Liver (tissue), 8 donors: ENCODE measurements at regions not wholly inside any gene's neighbourhood (a gene's known extent, or its start where the extent isn't known, plus 50 kb on each side); places are given as distances from the start of the nearest gene placed in this dataset.

Source experiments
- DNase-seq: peaks from one replicate; pipeline ENCODE4 v3.0.0-alpha.2; 2017; ENCODE audit warnings: low spot score
- H3K27ac ChIP-seq, 2 donors: one replicate each; pipeline ENCODE4 v1.7.0; 2013; ENCODE audit warnings: inconsistent platforms in 2 of 2, low read length in 2 of 2, control low read depth in 1 of 2, low read depth in 1 of 2, mild to moderate bottlenecking in 1 of 2
- H3K27me3 ChIP-seq, 4 donors: one replicate each; pipeline versions ENCODE4 v1.6.1 to v1.7.0; 2013; ENCODE audit warnings: low read length in 3 of 4, inconsistent platforms in 1 of 4, mild to moderate bottlenecking in 1 of 4, moderate library complexity in 1 of 4; ENCODE audit not compliant: control insufficient read depth in 4 of 4, insufficient read depth in 4 of 4
- H3K36me3 ChIP-seq, 4 donors: one replicate each; pipeline versions ENCODE4 v1.6.1 to v1.7.0; 2013; ENCODE audit warnings: low read length in 3 of 4, mild to moderate bottlenecking in 3 of 4, low read depth in 1 of 4, moderate library complexity in 1 of 4; ENCODE audit not compliant: control insufficient read depth in 4 of 4, insufficient read depth in 3 of 4
- H3K4me1 ChIP-seq, 4 donors: one replicate each; pipeline versions ENCODE4 v1.6.1 to v1.7.0; 2013; ENCODE audit warnings: low read length in 3 of 4, mild to moderate bottlenecking in 3 of 4, moderate library complexity in 1 of 4; ENCODE audit not compliant: control insufficient read depth in 4 of 4, insufficient read depth in 4 of 4
- H3K4me3 ChIP-seq, 3 donors: one replicate each; pipeline versions ENCODE4 v1.6.1 to v1.7.0; 2013; ENCODE audit warnings: low read length in 3 of 3, control low read depth in 1 of 3, low read depth in 1 of 3, mild to moderate bottlenecking in 1 of 3
- H3K9ac ChIP-seq, 2 donors: one replicate each; pipeline ENCODE4 v1.7.0; 2013; ENCODE audit warnings: low read length in 2 of 2, mild to moderate bottlenecking in 2 of 2, moderate library complexity in 2 of 2, control low read depth in 1 of 2, low read depth in 1 of 2
- H3K9me3 ChIP-seq, 4 donors: one replicate each; pipeline versions ENCODE4 v1.6.1 to v1.7.0; 2013; ENCODE audit warnings: low read length in 3 of 4; ENCODE audit not compliant: control insufficient read depth in 4 of 4
- EGR1 ChIP-seq, 2 donors: IDR thresholded peaks; 2 replicates each; pipeline ENCODE4 v1.6.1; 2016 to 2018; ENCODE audit warnings: antibody characterized with exemption in 2 of 2, low read depth in 2 of 2
- FOXA1 ChIP-seq: IDR thresholded peaks from 2 replicates; pipeline ENCODE4 v1.6.1; 2016; ENCODE audit warnings: antibody characterized with exemption
- FOXA2 ChIP-seq: IDR thresholded peaks from 2 replicates; pipeline ENCODE4 v1.6.1; 2016; ENCODE audit warnings: antibody characterized with exemption
- GABPA ChIP-seq, 2 donors: IDR thresholded peaks in 1 of 2; conservative IDR thresholded peaks in 1 of 2; 2 replicates each; pipeline ENCODE4 v1.6.1; 2016; ENCODE audit warnings: antibody characterized with exemption in 2 of 2, mild to moderate bottlenecking in 1 of 2, moderate library complexity in 1 of 2
- HNF4A ChIP-seq, 2 donors: conservative IDR thresholded peaks; 2 replicates each; pipeline ENCODE4 v1.6.1; 2016; ENCODE audit warnings: antibody characterized with exemption in 2 of 2, mild to moderate bottlenecking in 2 of 2
- HNF4G ChIP-seq: IDR thresholded peaks from 2 replicates; pipeline ENCODE4 v1.6.1; 2016; ENCODE audit warnings: antibody characterized with exemption
- JUND ChIP-seq, 2 donors: IDR thresholded peaks; 2 replicates each; pipeline ENCODE4 v1.6.1; 2016; ENCODE audit warnings: antibody characterized with exemption in 2 of 2
- NR2F2 ChIP-seq: IDR thresholded peaks from 2 replicates; pipeline ENCODE4 v1.6.1; 2016; ENCODE audit warnings: antibody characterized with exemption
- RAD21 ChIP-seq, 2 donors: IDR thresholded peaks; 2 replicates each; pipeline ENCODE4 v1.6.1; 2016; ENCODE audit warnings: antibody characterized with exemption in 2 of 2, mild to moderate bottlenecking in 2 of 2
- TAF1 ChIP-seq: conservative IDR thresholded peaks from 2 replicates; pipeline ENCODE4 v1.6.1; 2016; ENCODE audit warnings: antibody characterized with exemption, mild to moderate bottlenecking
- WGBS: extraction: QIAGEN DNeasy Blood & Tissue Kit; methylation state at CpG from one replicate; pipeline ENCODE4 v1.1.7; 2013; 5-methylcytosine and 5-hydroxymethylcytosine counted together
- TF ChIP-seq, protein P1 (sequence below): IDR thresholded peaks from 2 replicates; pipeline ENCODE4 v1.6.1; 2016; ENCODE audit warnings: antibody characterized with exemption
- TF ChIP-seq, protein P2 (sequence below): fragments of 150-350 bp; IDR thresholded peaks from 2 replicates; pipeline ENCODE4 v1.5.1; 2017; ENCODE audit warnings: improper control_type of control experiment, low read depth, low read length; ENCODE audit not compliant: missing input control
- TF ChIP-seq, protein P3 (sequence below): IDR thresholded peaks from 2 replicates; pipeline ENCODE4 v1.6.1; 2016; ENCODE audit warnings: antibody characterized with exemption
- TF ChIP-seq, protein P4 (sequence below): IDR thresholded peaks from 2 replicates; pipeline ENCODE4 v1.6.1; 2016; ENCODE audit warnings: antibody characterized with exemption, mild to moderate bottlenecking
- TF ChIP-seq, protein P5 (sequence below): IDR thresholded peaks from 2 replicates; pipeline ENCODE4 v1.6.1; 2016; ENCODE audit warnings: antibody characterized with exemption
- donor health status: healthy.
- donor health status: healthy.
- donor health status: healthy.
- donor health status: healthy.
- donor health status: healthy.

DNA sequence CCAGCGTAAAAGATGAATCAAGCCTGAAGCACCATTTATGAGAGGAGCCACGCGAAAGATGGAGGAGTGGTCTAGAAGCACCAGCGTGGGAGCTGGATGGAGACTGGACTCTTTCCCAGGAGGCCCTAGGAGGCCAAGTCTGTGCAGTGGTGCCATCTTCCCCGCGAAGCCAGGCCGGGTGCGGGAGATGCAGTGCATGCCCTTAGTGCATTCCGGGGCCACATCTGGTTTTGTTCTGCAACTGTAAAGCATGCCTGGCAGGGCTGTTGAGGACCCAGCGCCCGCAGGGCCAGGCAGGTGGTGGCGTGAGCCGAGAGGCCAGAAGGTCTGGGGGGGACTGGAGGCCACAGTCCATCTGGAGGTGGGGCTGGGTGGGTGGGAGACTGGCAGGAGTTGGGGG is 78.6 kb upstream of the ADRA2C start:
- DNase-seq, result no peak
- Histone ChIP-seq H3K9me3 (no peaks in the 10 kb centered on the region), H3K36me3 (no peaks in the 10 kb centered on the region), H3K27ac (no peak overlapping the region), H3K27me3 (no peaks in the 10 kb centered on the region), H3K4me1 (no peaks in the 10 kb centered on the region), H3K9ac (no peak overlapping the region), H3K4me3 (no peak overlapping the region)
- no peak for TF ChIP-seq JUND (IDR thresholded peaks at IDR 0.05)
- TF ChIP-seq, protein P1, sequence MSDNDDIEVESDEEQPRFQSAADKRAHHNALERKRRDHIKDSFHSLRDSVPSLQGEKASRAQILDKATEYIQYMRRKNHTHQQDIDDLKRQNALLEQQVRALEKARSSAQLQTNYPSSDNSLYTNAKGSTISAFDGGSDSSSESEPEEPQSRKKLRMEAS, result no peak
- TF ChIP-seq, protein P2, sequence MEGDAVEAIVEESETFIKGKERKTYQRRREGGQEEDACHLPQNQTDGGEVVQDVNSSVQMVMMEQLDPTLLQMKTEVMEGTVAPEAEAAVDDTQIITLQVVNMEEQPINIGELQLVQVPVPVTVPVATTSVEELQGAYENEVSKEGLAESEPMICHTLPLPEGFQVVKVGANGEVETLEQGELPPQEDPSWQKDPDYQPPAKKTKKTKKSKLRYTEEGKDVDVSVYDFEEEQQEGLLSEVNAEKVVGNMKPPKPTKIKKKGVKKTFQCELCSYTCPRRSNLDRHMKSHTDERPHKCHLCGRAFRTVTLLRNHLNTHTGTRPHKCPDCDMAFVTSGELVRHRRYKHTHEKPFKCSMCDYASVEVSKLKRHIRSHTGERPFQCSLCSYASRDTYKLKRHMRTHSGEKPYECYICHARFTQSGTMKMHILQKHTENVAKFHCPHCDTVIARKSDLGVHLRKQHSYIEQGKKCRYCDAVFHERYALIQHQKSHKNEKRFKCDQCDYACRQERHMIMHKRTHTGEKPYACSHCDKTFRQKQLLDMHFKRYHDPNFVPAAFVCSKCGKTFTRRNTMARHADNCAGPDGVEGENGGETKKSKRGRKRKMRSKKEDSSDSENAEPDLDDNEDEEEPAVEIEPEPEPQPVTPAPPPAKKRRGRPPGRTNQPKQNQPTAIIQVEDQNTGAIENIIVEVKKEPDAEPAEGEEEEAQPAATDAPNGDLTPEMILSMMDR, result no peak
- no peak for TF ChIP-seq NR2F2
- TF ChIP-seq, protein P3, sequence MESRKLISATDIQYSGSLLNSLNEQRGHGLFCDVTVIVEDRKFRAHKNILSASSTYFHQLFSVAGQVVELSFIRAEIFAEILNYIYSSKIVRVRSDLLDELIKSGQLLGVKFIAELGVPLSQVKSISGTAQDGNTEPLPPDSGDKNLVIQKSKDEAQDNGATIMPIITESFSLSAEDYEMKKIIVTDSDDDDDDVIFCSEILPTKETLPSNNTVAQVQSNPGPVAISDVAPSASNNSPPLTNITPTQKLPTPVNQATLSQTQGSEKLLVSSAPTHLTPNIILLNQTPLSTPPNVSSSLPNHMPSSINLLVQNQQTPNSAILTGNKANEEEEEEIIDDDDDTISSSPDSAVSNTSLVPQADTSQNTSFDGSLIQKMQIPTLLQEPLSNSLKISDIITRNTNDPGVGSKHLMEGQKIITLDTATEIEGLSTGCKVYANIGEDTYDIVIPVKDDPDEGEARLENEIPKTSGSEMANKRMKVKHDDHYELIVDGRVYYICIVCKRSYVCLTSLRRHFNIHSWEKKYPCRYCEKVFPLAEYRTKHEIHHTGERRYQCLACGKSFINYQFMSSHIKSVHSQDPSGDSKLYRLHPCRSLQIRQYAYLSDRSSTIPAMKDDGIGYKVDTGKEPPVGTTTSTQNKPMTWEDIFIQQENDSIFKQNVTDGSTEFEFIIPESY, result no peak
- TF ChIP-seq GABPA (IDR thresholded peaks at IDR 0.05 in 1 of 2, conservative IDR thresholded peaks at IDR 0.05 in 1 of 2), result no peak
- no peak for TF ChIP-seq HNF4G
- TF ChIP-seq RAD21 (IDR thresholded peaks at IDR 0.05), result no peak
- TF ChIP-seq FOXA1, result no peak
- TF ChIP-seq TAF1, result no peak
- no peak for TF ChIP-seq EGR1 (IDR thresholded peaks at IDR 0.05; ENCODE audit: low read depth in 2 of 2)
- TF ChIP-seq, protein P4, sequence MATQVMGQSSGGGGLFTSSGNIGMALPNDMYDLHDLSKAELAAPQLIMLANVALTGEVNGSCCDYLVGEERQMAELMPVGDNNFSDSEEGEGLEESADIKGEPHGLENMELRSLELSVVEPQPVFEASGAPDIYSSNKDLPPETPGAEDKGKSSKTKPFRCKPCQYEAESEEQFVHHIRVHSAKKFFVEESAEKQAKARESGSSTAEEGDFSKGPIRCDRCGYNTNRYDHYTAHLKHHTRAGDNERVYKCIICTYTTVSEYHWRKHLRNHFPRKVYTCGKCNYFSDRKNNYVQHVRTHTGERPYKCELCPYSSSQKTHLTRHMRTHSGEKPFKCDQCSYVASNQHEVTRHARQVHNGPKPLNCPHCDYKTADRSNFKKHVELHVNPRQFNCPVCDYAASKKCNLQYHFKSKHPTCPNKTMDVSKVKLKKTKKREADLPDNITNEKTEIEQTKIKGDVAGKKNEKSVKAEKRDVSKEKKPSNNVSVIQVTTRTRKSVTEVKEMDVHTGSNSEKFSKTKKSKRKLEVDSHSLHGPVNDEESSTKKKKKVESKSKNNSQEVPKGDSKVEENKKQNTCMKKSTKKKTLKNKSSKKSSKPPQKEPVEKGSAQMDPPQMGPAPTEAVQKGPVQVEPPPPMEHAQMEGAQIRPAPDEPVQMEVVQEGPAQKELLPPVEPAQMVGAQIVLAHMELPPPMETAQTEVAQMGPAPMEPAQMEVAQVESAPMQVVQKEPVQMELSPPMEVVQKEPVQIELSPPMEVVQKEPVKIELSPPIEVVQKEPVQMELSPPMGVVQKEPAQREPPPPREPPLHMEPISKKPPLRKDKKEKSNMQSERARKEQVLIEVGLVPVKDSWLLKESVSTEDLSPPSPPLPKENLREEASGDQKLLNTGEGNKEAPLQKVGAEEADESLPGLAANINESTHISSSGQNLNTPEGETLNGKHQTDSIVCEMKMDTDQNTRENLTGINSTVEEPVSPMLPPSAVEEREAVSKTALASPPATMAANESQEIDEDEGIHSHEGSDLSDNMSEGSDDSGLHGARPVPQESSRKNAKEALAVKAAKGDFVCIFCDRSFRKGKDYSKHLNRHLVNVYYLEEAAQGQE, result no peak
- 91% methylated on average over 13 of the region's 13 CpGs for WGBS

DNA sequence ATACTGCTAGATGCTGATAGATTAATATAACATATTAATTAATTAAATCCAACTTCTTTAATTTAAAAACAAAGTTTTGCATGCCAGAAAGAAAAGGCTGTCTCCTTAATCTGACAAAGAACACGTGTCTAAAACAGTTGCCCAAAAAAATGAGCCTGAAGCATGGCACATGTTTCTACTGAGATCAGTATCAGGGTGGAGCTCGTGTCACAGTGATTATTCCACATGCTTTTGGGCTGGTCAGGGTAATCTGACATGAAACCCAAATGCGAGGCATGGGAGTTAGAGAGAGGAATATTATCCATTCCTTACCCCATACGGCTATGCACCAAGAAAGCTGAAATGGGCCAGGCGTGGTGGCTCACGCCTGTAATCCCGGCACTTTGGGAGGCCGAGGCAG is 79.4 kb upstream of the ADRA2C start:
- TF ChIP-seq GABPA (IDR thresholded peaks at IDR 0.05 in 1 of 2, conservative IDR thresholded peaks at IDR 0.05 in 1 of 2), result no peak
- TF ChIP-seq, protein P4, result no peak
- TF ChIP-seq, protein P1, result no peak
- no peak for TF ChIP-seq FOXA2
- no peak for TF ChIP-seq JUND (IDR thresholded peaks at IDR 0.05)
- TF ChIP-seq, protein P3, result no peak
- TF ChIP-seq HNF4A (conservative IDR thresholded peaks at IDR 0.05), result no peak
- TF ChIP-seq, protein P5, sequence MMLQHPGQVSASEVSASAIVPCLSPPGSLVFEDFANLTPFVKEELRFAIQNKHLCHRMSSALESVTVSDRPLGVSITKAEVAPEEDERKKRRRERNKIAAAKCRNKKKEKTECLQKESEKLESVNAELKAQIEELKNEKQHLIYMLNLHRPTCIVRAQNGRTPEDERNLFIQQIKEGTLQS, result no peak
- TF ChIP-seq NR2F2, result no peak
- no peaks in the 10 kb centered on the region for H3K9me3 ChIP-seq

More for the DNA sequence above, 79.4 kb upstream of the ADRA2C start:
- Histone ChIP-seq H3K27me3 (no peaks in the 10 kb centered on the region), H3K9ac (no peak overlapping the region), H3K36me3 (no peaks in the 10 kb centered on the region), H3K4me1 (no peaks in the 10 kb centered on the region), H3K27ac (no peak overlapping the region), H3K4me3 (no peak overlapping the region)
- 84% methylated on average over 8 of the region's 8 CpGs for WGBS
- DNase-seq, result no peak
